ENCODE measurements at regions not wholly inside any gene's neighbourhood (a gene's known extent, or its start where the extent isn't known, plus 50 kb on each side); places are given as distances from the start of the nearest gene placed in this dataset.

- no peaks in the 10 kb centered on the region for H3K27me3 Mint-ChIP-seq (ENCODE audit: unreplicated experiment)
- H3K36me3 Mint-ChIP-seq (ENCODE audit: unreplicated experiment) = peaks cover 1% of the 10 kb centered on the region
- DNase-seq (ENCODE audit: extremely low spot score, unreplicated experiment) = no peak
- no peak overlapping the region for H3K27ac Mint-ChIP-seq (ENCODE audit: unreplicated experiment)
- H3K4me1 Mint-ChIP-seq (ENCODE audit: unreplicated experiment) = no peaks in the 10 kb centered on the region
- TF ChIP-seq CTCF (IDR thresholded peaks at IDR 0.05) = no peak
- no peak overlapping the region for H3K4me3 Mint-ChIP-seq (ENCODE audit: unreplicated experiment)
- peaks cover 54% of the 10 kb centered on the region for H3K9me3 Mint-ChIP-seq (ENCODE audit: unreplicated experiment)
These were observed 435.0 kb downstream of the TMEM114 start for GRCh38 chr16:8155275-8155674.

- no peaks in the 10 kb centered on the region for H3K4me1 Mint-ChIP-seq (ENCODE audit: unreplicated experiment)
- H3K27ac Mint-ChIP-seq (ENCODE audit: unreplicated experiment) = no peak overlapping the region
- H3K4me3 Mint-ChIP-seq (ENCODE audit: unreplicated experiment) = no peak overlapping the region
- peaks cover 42% of the 10 kb centered on the region for H3K9me3 Mint-ChIP-seq (ENCODE audit: unreplicated experiment)
- no peak for DNase-seq (ENCODE audit: extremely low spot score, unreplicated experiment)
- TF ChIP-seq CTCF (IDR thresholded peaks at IDR 0.05) = no peak
- no peaks in the 10 kb centered on the region for H3K36me3 Mint-ChIP-seq (ENCODE audit: unreplicated experiment)
- no peaks in the 10 kb centered on the region for H3K27me3 Mint-ChIP-seq (ENCODE audit: unreplicated experiment)
These were observed 443.9 kb downstream of the TMEM114 start for GRCh38 chr16:8146256-8147012.

- no peak for TF ChIP-seq CTCF (IDR thresholded peaks at IDR 0.05)
- Mint-ChIP-seq H3K27ac (ENCODE audit: unreplicated experiment) (no peak overlapping the region), H3K9me3 (ENCODE audit: unreplicated experiment) (peaks cover 38% of the 10 kb centered on the region), H3K4me3 (ENCODE audit: unreplicated experiment) (no peak overlapping the region), H3K36me3 (ENCODE audit: unreplicated experiment) (no peaks in the 10 kb centered on the region), H3K4me1 (ENCODE audit: unreplicated experiment) (no peaks in the 10 kb centered on the region), H3K27me3 (ENCODE audit: unreplicated experiment) (no peaks in the 10 kb centered on the region)
- DNase-seq (ENCODE audit: extremely low spot score, unreplicated experiment) = no peak
These were observed 451.6 kb downstream of the TMEM114 start for GRCh38 chr16:8138666-8139065.

- DNase-seq (ENCODE audit: extremely low spot score, unreplicated experiment) = no peak
- Mint-ChIP-seq H3K27ac (ENCODE audit: unreplicated experiment) (no peak overlapping the region), H3K9me3 (ENCODE audit: unreplicated experiment) (peaks cover 39% of the 10 kb centered on the region), H3K4me1 (ENCODE audit: unreplicated experiment) (no peaks in the 10 kb centered on the region), H3K36me3 (ENCODE audit: unreplicated experiment) (no peaks in the 10 kb centered on the region), H3K4me3 (ENCODE audit: unreplicated experiment) (no peak overlapping the region), H3K27me3 (ENCODE audit: unreplicated experiment) (no peaks in the 10 kb centered on the region)
- no peak for TF ChIP-seq CTCF (IDR thresholded peaks at IDR 0.05)
These were observed 452.7 kb downstream of the TMEM114 start for GRCh38 chr16:8137606-8138005.

- H3K27me3 Mint-ChIP-seq (ENCODE audit: unreplicated experiment) = no peaks in the 10 kb centered on the region
- no peaks in the 10 kb centered on the region for H3K4me1 Mint-ChIP-seq (ENCODE audit: unreplicated experiment)
- no peak for DNase-seq (ENCODE audit: extremely low spot score, unreplicated experiment)
- H3K4me3 Mint-ChIP-seq (ENCODE audit: unreplicated experiment) = no peak overlapping the region
- no peak for TF ChIP-seq CTCF (IDR thresholded peaks at IDR 0.05)
- H3K36me3 Mint-ChIP-seq (ENCODE audit: unreplicated experiment) = no peaks in the 10 kb centered on the region
- H3K27ac Mint-ChIP-seq (ENCODE audit: unreplicated experiment) = no peak overlapping the region
- H3K9me3 Mint-ChIP-seq (ENCODE audit: unreplicated experiment) = peaks cover 62% of the 10 kb centered on the region
These were observed 460.1 kb downstream of the TMEM114 start for GRCh38 chr16:8130197-8130596.
